ENCODE measurements at regions not wholly inside any gene's neighbourhood (a gene's known extent, or its start where the extent isn't known, plus 50 kb on each side); places are given as distances from the start of the nearest gene placed in this dataset.
A peak's percentile ranks its signal among the peaks of the same experiment; 100 is the strongest.
"Not testable (repeated sequence)": the region's sequence is repeated elsewhere in the genome, so short reads cannot be mapped to it uniquely, and the experiment has no call there.

DNA sequence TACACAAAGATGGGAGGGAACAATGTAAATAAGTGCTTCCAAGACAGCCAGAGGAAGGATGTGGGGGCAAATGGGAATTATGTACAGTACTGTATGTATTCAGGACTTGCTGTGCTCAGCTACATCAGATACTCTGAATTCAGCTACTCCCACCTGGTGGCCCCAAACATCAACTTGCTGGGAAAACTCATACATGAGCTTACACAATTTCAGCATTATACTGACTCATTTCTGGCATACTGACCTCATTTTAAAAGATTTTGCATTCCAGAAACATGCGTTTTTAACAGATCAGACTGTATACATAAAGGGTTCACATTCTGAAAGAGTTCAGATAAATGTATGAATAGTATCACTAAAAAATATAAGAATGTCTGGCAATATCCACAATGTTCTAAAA, 59.7 kb downstream of the GPX5 start:
- no peak for DNase-seq

- no peak for DNase-seq
These were observed 60.6 kb downstream of the GPX5 start for GRCh38 chr6:28586324-28586723.

DNA sequence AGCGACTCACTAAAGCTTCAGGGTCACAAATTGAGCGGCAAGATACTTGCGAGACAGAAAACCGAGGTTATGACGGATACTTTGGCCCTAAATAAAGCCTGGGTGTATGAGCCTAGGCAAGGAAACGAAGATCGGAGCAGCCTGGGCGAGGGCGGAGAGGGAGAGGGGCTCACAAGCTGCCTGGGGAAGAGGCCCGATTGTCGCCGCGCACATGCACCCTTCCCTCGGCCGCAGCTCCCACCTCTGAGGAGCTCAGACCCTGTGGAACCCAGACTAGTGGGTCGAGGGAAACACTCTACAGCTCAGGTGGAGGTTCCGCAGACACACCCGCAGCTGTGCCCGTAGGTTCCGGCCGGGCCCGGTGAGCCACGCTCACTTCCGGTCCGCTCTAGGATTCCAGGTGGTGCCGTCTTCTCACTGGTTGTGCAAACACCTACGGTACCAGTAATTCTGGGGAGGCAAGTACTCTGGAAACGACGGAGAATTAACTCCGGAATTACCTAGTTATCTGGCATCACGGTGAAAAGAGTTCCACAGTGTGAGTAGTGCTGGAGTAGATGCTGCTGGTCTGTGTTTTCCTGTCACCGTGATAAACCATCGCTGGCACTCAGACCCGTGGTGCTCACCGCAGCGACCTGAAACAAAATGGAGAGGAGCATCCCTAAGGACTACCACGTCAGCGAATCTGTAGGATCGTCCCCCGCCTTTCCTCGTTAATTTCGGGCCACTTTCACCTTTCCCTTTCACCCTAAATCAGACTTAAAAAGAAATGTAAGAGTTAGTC, 61.5 kb downstream of the GPX5 start:
- DNase-seq: peak; percentile 89

- peak; percentile 14 for DNase-seq
These were observed 62.0 kb downstream of the GPX5 start for GRCh38 chr6:28587746-28588075.

GRCh38 chr6:28588666-28589065, 63.0 kb downstream of the GPX5 start:
- DNase-seq: no peak

- peak; percentile 93 for DNase-seq
These were observed 63.7 kb downstream of the GPX5 start for GRCh38 chr6:28589234-28589956.

DNA sequence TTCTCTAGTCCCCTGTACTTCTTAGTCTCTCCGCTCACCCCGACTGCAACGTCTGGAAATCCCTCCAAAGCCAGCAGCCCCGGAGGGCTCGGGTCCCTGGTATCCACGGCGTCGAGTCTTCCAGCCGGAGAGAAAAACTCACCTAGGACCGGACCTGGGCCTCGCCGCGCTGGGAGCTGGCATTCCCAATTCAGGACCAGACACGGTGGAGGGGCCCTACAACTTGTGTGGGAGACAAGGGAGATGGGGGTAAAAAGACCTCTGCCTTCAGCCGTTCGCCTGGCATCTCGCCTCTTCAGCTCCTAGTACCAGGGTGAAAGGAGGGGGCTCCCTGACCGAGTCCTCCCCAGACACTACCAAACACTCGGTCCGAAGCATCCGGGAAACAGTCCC, 64.3 kb downstream of the GPX5 start:
- DNase-seq: no peak

- DNase-seq: peak; percentile 77
These were observed 71.6 kb downstream of the GPX5 start for GRCh38 chr6:28597217-28597835.

GRCh38 chr6:28597924-28598722, 72.4 kb downstream of the GPX5 start:
- peak; percentile 29 for DNase-seq

- DNase-seq: no peak
These were observed 73.3 kb downstream of the GPX5 start for GRCh38 chr6:28598757-28599686.

GRCh38 chr6:28600245-28600644, 74.6 kb downstream of the GPX5 start:
- no peak for DNase-seq

DNA sequence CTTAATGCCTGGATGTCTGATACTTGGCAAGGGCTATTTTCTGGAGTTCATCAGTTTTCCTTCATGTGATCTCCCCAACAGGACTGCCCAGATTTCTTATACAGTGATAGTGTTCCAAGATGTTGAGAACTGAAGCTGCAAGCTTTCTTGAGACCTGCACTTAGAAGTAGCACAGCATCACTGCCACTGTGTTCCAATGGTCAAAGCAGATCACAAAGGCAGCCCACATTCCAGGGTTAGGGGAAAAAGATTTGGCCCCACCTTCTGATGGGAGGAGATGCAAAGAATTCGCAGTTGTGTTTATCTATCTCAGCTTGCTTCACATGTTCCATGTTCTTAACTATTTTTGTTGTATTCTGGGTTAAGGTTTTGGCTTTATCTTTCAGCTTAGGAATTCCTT, 78.2 kb downstream of the GPX5 start:
- no peak for DNase-seq

DNA sequence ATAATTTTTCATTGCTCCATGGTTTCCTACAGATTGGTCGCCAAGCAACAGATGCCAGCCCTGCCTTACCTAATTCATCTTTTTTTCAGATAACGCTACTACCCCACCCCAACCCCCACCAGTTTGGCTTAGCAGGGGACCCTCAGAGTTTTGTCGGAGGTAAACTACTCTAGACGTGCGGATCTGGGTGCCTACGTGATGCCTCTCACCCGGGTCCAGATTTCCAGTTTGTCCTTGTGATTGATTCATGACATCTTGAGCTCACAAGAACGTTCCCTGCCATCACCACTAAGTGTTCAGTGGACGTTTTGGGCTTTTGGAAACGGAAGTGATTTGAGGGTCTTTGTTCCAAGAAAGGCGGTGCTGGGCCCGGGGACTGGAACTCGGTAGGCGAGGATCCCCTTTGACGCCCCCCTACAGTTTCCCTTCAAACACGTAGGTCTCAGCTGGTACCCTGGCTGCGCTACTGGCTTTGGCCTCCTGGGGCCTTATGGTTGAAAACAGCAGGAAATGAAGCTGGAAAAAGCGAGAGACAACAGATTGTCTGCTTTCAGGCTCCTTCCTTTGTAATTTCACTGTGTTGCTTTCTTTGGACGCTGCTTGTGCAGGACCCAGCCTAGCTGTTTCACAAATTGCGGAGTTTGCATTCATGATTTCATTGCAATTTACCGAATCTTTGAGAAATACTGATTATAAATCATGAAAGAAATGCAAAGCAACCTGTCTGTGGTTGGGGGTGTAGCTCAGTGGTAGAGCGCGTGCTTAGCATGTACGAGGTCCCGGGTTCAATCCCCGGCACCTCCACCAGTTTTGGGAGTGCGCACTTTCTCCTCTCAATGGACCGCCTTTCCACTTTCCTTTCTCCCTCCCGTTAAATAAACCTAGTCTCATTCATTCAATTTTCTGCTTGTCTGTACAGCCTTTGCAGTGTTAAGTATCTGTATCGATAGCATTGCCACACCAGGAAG, 81.0 kb downstream of the GPX5 start:
- DNase-seq: peak; percentile 85

DNA sequence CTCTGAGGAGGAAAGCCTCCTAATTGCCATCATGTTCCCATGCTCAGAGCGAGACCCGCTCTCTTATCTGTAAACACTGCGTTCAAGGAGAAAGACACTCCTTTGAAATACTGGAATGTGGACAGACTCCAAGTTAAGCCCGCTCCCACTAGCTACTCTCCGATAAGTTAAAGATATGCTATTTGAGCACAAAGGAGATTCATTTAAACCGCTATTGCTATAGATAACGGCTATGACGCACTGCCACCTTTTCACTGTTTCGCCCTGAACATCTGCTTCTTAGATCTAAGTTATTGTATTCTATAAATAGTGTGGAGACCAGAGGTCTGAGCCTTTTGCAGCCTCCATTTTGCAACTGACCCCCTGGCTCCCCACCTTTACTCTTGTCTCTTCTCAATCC, 82.3 kb downstream of the GPX5 start:
- DNase-seq: no peak

- no peak for DNase-seq
These were observed 84.0 kb downstream of the GPX5 start for GRCh38 chr6:28609672-28610071.

DNA sequence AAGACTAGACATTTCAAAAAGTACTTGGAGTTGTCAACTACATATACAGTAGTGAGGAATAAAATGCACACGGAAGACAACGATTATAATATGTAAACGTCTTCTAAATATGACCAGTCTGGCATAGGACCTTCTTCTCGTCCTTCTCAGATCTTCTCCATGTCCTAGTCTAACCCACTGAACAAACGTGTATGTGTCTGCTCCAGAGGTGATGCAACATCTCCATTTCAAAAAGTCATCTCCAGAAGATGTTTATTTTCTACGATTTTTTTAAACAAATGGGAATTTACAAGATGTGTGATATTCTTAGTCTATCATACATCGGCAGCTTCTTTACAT, 89.9 kb downstream of the GPX5 start:
- DNase-seq: no peak

GRCh38 chr6:28615955-28616747, 90.5 kb downstream of the GPX5 start:
- no peak for DNase-seq

- no peak for DNase-seq
These were observed 93.3 kb downstream of the GPX5 start for GRCh38 chr6:28618898-28619555.

DNA sequence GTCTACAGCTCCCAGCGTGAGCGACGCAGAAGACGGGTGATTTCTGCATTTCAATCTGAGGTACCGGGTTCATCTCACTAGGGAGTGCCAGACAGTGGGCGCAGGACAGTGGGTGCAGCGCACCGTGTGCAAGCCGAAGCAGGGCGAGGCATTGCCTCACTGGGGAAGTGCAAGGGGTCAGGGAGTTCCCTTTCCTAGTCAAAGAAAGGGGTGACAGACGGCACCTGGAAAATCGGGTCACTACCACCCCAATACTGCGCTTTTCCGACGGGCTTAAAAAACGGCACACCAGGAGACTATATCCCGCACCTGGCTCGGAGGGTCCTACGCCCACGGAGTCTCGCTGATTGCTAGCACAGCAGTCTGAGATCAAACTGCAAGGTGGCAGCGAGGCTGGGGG, 95.6 kb downstream of the GPX5 start:
- DNase-seq: not testable (repeated sequence)

DNA sequence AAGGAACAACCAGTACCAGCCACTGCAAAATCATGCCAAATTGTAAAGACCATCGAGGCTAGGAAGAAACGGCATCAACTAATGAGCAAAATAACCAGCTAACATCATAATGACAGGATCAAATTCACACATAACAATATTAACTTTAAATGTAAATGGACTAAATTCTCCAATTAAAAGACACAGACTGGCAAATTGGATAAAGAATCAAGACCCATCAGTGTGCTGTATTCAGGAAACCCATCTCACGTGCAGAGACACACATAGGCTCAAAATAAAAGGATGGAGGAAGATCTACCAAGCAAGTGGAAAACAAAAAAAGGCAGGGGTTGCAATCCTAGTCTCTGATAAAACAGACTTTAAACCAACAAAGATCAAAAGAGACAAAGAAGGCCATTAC, 97.6 kb downstream of the GPX5 start:
- DNase-seq: not testable (repeated sequence)
